Hippocampal formation (tissue), 2 donors: ENCODE measurements at regions not wholly inside any gene's neighbourhood (a gene's known extent, or its start where the extent isn't known, plus 50 kb on each side); places are given as distances from the start of the nearest gene placed in this dataset.

Source experiments
- DNase-seq, 2 donors: peaks; one replicate each; lab custom pipeline; 2025; lab: John Stamatoyannopoulos, UW

DNA sequence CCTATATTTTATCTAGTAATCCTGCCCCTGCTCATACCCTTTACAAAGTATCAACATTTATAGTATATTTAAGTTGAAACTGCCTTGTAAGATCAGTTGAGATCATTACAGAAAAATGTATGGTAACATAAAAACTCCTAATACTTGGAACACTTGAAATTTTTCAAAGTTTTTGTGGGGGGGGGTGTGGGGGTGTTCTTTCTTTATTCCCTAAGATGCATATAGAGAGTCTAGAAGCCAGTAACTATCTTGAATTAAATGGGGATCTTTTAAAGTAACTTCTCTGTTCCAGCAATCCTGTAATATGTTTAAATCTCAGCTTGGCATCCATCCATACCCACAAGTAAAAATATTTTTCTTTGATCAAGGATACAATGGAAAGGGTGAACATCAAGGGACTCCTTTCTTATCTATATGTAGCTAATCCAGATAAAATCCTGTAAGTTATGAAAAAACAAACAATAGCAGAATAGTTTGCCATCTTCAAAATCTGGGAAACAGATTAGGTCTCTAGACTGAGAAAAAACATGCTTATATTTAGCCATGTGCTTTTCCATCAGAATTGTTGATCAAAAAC, 455.3 kb downstream of the MEIS1 start:
- DNase-seq: no peak

DNA sequence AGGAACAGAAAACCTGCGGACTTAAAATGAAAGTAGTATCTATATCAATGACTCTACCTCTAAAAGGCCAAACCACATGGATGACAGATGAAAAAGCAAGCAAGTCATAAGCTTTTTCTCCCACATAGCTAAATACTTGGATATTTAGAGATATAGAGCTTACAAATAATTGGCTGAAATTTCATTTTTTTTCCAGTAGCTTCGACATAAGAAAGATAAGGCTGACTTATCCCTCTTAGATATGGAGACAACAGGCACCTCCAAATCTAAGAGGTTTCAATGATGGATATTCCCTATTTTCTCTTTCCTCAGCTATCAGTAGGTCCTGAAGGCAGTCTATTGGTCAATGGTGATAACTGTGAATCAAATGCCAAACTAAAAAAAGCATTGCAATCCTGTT, 460.3 kb downstream of the MEIS1 start:
- DNase-seq: no peak

DNA sequence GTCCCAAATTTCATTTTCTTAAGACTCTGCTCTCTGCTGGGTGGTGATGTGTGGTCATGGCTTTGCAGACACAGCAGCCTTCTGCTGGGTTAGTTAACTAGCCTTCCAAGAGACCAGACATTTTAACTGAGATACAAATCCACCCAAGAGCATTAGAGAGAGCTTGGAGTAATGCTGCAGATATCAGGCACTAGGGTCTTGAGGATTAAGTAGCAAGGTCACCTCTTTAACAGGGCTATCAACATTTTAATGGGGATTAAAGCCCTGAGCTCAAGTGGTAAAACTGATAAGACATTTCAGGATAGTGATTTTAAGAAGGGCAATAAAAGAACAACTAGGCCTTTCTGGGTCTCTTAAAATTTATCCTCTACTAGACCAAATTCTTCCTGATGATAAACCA, 461.2 kb downstream of the MEIS1 start:
- DNase-seq: no peak

DNA sequence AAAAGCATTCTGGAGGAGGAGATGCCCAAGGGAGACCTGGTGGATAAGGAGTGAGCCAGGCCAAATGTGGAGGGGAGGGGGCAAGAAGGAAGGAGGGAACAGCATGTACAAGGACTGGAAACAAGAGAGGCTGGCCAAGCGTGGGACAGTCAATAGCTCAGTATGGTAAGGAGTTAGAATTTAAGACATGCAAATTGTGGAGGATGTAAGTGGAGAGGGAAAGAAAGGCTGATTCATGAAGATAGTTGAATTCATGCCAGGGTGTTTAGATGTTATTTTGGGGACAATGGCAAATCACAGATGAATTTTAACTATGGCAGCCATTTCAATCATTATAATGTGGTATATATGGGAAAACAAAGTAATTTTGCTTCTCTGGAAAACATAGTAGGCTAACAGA, 462.3 kb downstream of the MEIS1 start:
- DNase-seq: no peak

DNA sequence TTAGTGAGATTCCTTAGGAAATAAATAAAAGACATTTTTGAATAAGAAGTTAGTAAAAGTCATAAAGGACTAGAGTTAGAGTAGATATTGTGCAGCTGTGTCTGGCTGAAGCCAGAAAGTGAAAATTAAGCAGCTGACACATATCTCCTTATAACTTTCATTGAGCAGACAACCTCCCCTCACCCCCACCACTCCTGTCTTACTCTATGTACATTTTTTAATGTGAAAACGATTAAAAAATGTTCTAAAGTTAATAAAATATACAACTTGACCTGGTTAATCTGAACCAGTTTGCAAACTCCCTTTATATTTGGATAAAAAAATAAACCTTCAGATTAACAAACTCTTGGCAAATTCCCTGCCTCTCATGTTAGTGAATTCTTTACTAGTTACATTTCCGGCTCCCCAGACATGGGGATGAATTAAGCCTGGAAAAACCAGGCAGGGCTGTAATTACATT, 462.8 kb downstream of the MEIS1 start:
- no peak for DNase-seq

DNA sequence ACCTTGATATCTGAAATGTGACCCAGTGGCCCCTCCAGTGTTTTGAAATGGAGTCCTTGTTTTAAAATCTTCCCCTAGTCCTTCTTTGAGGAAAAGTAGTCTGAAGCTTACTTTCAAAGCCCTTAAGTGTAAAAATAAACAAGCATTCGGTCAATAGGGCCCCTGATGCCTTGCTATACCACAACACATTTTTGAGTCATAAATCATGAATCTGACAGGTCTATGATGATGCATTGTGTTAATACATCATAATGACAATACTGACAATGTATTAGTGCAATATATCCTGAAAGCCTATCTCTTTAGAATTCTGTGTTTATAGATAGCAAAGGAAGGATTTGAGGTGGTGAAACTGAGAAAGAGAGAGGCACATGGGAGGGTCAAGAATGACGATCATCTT, 464.2 kb downstream of the MEIS1 start:
- no peak for DNase-seq

DNA sequence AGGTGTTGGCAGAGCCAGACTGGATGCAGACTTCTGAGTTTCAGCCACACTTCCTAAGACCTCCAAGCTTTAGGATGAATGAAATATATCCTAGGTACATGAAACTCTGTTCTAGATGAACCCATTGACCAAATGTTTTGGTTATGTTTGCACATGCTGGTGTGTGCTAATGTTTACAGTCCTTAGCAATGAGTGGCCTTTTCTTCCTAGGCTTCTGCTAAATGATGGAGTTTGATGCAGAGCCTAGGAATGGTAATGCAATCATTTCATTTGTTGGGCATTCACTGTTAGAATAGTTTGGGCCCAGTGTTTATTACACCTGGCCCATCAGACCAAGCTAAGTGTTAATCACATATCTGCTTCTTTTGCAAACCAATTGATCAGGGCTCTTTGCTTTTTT, 464.7 kb downstream of the MEIS1 start:
- DNase-seq: no peak

DNA sequence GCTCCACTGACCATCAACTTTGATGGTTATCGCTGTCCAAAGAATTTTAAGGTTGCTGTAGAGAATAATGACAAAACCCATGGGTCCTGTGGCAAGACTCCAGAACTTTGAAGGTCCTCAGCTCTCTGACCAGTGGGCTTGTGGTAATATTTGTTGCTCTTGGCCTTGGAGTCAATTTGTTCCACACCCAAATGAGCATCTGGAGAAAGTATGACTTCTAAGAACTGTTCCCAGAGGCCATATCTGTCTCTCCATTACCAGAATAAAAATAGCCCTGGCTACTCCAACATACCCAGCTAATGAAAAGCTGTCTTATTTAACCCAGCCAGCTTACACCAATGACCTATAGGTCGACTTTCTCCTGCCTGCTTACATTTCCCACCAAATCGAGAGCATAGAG, 466.4 kb downstream of the MEIS1 start:
- no peak for DNase-seq

DNA sequence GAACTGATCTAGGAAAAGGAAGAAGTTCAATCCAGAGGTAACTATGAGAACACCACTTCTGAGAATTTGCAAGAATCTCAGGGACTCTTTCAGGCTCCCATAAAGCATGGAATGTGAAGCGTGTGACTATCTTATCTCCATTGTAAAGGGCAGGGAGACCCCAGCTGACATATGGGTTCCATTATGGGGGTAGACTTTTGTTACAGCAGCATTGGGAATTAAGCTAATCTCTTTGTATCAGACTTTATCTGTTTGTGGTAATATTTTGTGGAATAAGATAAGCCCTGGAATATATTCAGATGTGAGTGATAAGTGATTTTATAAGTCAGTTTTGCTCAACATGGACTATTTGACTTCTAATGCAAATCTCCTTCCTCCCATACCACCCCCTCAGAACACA, 468.3 kb downstream of the MEIS1 start:
- no peak for DNase-seq

DNA sequence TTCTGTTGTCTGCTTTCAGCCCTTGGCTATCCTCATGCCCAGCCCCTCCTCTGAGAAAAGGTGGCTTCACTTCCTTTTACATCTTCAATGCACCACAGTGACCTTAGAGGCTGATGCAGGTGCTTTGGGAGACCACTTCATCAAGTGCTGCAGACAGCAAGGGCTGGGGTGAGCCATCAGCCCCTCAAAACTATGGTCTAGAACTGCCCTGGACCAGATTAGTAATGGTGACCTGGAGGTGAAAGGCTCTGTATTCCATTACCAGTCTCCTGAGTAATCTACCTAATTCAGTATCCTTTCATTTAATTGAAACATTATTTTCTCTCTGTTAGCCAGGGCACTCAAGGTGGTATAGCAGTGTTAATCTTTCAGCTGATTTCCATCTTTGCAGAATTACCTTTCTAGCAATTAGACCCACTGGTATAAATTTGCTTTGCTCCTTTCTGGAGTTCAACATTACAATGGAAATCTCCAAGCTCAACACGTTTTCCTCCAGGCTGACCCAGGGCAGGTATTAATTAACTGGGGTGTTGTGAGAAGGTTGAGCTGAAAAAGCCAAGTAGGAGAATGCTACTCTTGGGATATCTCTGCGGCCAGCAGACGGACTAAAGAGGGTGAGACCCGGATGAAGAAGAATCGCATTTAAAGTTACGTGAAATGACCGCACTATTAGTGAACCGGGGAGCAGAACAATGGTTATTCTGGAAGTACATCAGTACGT, 469.0 kb downstream of the MEIS1 start:
- DNase-seq: no peak

DNA sequence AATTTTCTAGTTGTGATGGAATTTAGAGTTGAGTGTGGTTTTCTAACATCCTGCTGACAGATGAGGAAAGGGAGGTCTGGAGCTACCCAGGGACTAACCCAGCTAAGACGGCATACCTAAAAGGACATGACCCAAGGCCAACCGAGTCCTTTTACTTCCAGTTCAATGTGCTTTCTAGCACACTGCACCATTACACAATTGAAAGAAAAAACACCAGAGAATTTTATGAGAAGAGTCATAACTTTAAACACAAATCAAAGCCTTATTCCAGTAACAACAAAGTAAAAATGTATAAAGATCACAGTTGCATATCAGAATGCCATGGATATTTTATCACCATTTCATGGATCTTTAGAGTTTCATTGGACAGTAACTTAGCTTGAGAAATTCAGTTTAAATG, 480.3 kb downstream of the MEIS1 start:
- no peak for DNase-seq

DNA sequence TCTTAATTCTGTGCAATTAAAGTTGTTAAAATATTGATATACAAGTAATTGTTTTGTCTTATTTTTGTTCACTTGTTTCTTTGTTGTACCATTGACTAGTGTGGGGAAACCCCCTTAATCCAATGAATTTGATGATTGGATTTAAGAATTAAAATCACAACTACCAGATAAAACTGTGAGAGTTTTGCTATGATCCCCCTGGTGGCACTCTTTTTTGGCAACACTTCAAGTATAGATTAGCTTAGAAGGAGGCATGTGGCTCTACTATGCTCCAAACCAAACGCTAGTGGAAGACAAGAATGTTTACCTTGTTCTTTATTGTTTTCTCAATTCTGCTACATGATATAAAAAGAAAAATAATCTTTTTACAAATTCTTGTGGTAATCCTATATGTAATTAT, 477.8 kb upstream of the ETAA1 start:
- no peak for DNase-seq

DNA sequence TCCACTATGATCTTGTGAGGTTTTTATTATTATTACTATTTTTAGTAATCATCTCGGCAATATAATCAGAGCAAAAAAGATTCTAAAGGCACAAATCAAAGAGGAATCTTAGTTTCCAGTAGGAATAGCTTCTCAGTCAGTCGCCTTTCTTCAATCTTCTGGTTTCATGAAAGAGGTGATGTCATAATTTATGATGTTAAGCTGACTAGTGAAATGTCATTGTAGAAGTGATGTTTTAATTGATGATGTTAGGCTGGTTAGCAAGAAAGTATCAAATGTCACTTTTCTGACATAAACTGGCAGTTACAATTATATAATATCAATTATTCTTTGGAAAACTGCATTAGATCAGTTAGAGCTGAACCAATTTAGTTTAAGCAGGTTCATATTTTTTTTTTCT, 476.7 kb upstream of the ETAA1 start:
- no peak for DNase-seq

DNA sequence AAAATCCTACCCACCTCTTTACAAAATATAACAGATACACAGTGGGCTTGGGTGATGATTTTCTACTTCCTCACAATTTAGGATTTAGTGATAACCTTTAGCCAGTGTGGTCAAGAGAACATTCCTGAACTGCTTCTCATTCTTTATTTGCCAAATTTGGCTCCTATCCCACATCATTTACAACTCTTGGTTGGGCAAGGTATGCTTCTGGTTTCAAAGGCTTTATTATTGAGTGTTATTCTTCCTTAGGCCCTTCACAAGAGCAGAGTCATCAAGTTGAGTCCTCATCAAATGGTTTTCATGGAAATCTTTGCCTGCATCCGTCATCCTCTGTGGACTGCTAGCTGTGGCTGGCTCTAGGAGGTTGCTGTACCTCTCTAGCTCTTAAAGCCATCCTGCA, 472.0 kb upstream of the ETAA1 start:
- no peak for DNase-seq

DNA sequence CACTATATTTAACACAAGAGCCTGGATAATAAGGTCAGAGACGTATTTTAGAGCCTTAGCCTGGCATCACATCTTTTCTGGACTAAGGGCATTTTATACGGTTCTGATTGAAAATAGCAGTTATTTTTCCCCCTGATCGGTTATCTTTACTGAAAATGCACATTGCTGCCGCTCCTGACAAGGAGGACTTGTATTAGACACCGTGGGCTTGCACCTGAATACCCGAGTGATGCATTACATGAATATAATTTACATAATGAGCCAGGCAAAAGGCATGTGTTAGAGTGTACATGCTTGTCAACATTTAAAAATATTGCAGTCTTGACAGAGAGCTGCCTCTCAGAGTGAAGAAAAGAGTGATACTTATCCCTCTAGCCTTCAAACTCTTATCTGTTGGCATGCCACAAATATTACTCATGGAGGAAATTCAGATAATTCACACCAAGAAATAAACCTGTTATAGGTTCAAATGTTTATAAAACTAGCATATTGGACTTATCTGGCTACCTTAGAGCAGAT, 470.5 kb upstream of the ETAA1 start:
- DNase-seq: no peak

DNA sequence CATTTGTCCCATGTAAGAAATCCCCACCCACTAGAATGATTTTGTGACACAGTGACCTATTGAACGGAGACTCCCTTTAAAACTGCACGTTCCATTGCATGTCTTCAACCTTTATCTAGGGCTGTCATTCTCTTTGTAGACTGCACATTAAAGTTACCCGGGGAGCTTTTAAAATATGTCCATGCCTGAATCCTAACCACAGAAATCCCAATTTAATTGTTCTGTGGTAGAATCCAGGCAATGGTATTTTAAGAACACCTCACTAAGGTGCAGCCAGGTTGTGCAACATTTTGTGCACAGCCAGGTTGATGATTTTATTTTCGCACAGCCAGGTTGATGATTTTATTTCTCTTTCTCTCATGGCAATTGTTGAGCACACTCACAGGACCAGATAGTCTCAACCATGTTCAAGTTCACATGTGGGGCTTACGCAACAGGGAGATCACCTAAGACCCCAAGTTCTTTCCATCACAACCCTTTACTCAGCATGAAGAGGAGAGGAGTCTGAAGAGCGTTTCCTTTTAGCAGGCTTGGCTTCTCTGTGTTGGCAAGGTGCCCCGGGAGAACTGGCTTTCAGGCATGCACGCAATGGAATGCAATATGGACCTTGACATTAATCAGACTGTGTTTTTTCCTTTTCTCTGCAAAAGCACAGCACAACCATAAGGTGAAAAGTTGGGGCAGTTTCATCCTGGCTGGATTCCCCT, 467.3 kb upstream of the ETAA1 start:
- no peak for DNase-seq

DNA sequence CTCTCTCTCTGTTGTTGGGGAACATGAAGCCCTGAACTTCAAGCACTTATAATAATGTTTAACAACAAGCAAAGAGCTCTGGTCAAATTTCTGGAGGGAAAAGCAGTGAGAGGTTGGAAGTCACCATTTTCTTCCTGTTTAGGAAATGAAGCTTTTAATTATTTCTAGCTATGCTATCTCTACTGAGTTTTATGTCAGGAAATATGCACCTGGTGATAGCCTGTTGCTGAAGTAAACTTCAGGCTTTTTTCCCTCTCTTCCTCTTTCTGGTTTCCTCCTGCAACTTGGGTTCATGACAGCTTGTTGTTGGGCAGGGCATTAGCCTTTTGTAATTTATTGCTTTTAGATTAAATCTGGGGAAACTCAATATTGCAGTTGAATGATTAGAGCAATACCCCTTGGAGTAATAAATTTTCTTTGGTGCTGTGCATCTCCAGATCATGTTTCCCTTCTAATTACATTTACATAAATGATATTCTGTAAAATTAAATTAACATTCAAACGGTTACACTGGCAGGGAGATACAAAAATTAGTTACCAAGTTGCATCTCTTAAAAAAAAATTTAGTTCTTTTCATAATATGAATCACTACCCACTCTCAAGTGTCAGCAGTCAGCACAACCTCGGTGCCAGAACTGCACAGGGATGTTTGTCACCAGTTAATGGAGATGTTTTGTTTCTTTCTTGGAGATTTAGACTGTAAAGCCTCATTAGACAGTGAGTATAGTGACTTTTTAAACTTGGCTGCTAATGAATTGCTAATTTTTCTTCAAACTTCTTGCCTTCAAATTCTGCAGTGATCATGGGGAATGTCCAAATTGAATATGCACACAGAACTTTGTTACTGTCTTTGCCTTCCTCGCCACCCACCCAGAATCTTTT, 466.6 kb upstream of the ETAA1 start:
- no peak for DNase-seq

DNA sequence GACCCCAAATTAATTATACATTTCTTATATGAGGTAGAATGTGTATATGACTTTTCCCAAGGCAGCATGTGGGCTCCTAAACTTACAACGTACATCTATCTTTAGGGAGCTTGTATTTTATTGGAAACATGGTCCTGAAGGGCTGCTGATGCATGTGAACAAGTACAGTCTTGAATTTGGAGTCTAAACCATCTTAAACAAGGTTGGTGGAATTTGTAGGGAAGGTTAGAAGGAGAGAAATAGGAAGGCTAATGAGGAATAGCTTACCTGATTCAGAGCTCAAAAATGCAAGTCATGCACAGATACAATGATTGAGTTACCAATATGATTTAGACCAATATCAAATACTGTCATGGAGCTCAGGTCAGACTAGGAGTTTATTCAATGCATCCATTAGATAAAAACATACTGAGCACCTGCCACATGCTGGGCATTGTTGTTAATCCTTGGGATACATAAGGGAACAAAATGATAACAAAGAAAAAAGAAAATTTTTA, 458.6 kb upstream of the ETAA1 start:
- DNase-seq: no peak

DNA sequence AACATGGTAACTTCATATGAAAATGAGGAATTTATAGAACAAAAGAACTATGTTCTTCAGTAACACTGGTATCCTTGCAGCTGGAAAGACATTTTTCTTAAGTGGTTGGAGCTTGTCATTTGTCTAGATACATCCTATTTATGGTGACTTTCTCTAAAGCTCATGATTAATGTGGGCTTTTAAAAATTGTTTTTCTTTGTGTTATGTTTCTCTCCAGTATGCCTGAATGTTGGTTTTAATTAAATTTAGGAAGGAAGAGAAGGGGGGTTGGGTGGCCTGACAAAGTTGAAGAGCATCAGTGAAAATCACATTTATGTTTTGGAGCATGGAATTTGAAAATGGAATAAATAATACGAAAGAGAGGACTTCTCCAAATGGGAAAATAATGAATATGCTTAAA, 457.1 kb upstream of the ETAA1 start:
- no peak for DNase-seq

DNA sequence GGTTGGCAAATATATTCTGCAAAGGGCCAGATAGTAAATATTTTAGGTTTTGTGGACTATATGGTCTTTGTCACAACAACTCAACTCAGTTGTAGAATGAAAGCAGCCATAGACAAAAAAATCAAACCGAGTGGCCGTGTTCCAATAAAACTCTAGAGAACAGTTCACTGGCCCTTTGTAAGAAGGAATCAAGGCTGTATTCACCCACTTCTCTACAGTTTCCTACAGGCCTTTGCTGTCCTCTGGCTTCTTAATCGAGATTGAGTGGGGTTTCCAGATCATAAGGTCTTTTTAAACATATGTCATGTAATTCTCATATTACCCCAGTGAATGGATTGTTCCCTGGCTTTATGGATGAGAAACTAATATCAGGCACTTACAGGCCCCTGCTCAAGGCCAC, 448.9 kb upstream of the ETAA1 start:
- DNase-seq: peak in 1 of 2 donors; percentile 4

DNA sequence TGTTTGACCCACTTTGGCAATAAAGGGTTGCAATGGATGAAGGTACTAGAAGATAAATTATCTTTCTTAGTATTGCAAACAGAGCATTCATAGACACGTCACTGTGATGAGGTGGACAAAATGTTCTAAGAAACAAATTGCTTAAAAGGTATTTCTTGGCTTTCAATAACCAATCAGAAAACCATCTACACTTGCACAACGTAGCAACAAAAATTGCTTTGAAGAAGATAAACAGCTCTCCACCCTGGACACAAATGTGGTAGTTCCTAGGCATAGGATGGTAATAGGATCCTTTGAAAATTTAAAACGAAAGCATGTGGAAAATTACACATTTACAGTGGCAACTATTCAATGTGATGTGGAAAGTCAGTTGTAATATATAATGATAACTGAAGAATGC, 439.9 kb upstream of the ETAA1 start:
- no peak for DNase-seq

DNA sequence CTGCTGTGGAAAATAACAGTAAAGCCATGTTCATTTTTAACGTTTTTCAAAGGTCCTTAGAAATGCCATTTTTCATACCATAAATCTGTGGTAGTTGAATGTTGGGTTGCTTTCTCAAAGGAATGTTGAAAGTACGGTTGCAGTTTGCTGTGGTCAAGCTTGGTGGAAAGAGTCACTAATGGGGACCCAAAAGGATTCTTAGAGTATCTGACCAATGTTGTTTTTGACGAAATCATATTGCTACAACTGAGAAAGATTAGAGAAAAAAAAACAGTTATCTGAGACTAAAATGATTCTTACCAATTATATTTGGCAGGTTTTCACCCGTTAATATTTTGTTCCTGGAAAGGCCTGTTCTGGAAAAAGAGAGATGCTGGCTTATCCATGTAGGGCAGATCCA, 439.5 kb upstream of the ETAA1 start:
- DNase-seq: no peak
